MCF 10A (cell line): ENCODE measurements at regions not wholly inside any gene's neighbourhood (a gene's known extent, or its start where the extent isn't known, plus 50 kb on each side); places are given as distances from the start of the nearest gene placed in this dataset.
A peak's percentile ranks its signal among the peaks of the same experiment; 100 is the strongest.

Source experiments
- BruUV-seq: library from RNA; stranded (reverse); fragments of 400-500 nt; replicated peaks from 2 replicates; lab custom pipeline; 2021; lab: Mats Ljungman, UMichigan
- CTCF ChIA-PET: fragments of 300-600 bp; sonication (Branson Sonifier 250); formaldehyde crosslinking; extraction: SDS; loops from one replicate; lab custom pipeline; 2021; ENCODE audit warnings: antibody characterized with exemption, inconsistent platforms; lab: Yijun Ruan, JAX
- POLR2A ChIA-PET: fragments of 300-600, 350-650 bp; sonication (Branson Sonifier 250); formaldehyde crosslinking; extraction: SDS; loops from one replicate; lab custom pipeline; 2020; ENCODE audit warnings: antibody characterized with exemption, inconsistent platforms; lab: Yijun Ruan, JAX
- DNase-seq: peaks from one replicate; pipeline ENCODE4 v3.0.0-alpha.2; 2018; ENCODE audit not compliant: unreplicated experiment
- H3K27ac Mint-ChIP-seq: one replicate; pipeline ENCODE4 v1.8.0; 2022; ENCODE audit warnings: mild to moderate bottlenecking, low read depth, mixed read lengths; ENCODE audit not compliant: unreplicated experiment
- H3K27me3 Mint-ChIP-seq: one replicate; pipeline ENCODE4 v1.8.0; 2022; ENCODE audit warnings: mixed read lengths; ENCODE audit not compliant: insufficient read depth, unreplicated experiment
- H3K36me3 Mint-ChIP-seq: one replicate; pipeline ENCODE4 v1.8.0; 2022; ENCODE audit warnings: mild to moderate bottlenecking, moderate library complexity, mixed read lengths; ENCODE audit not compliant: insufficient read depth, unreplicated experiment
- H3K4me1 Mint-ChIP-seq: one replicate; pipeline ENCODE4 v1.8.0; 2022; ENCODE audit warnings: mixed read lengths; ENCODE audit not compliant: insufficient read depth, unreplicated experiment
- H3K4me3 Mint-ChIP-seq: one replicate; pipeline ENCODE4 v1.8.0; 2022; ENCODE audit warnings: mild to moderate bottlenecking, moderate library complexity, mixed read lengths; ENCODE audit not compliant: unreplicated experiment
- H3K9me3 Mint-ChIP-seq: one replicate; pipeline ENCODE4 v1.8.0; 2022; ENCODE audit warnings: mixed read lengths; ENCODE audit not compliant: unreplicated experiment
- CTCF ChIP-seq: fragments of 200-600 bp; IDR thresholded peaks from one replicate; pipeline ENCODE4 v1.8.0; 2022; ENCODE audit warnings: antibody characterized with exemption, mild to moderate bottlenecking; ENCODE audit not compliant: unreplicated experiment
- intact Hi-C: fragments of 100-400 bp; cut with micrococcal nuclease; formaldehyde crosslinking; loops from 2 replicates; pipeline ENCODE4 v1.14.1; 2022

GRCh38 chr6:112574190-112574589 lies 227.1 kb downstream of the RFPL4B start:
- Mint-ChIP-seq H3K4me1 (no peaks in the 10 kb centered on the region), H3K27me3 (no peaks in the 10 kb centered on the region), H3K4me3 (no peak overlapping the region), H3K36me3 (no peaks in the 10 kb centered on the region), H3K9me3 (no peaks in the 10 kb centered on the region), H3K27ac (no peak overlapping the region)
- no peak for DNase-seq
- intact Hi-C loops, result no loop called here
- no peak for TF ChIP-seq CTCF
- CTCF ChIA-PET, result interaction anchor here (0.7 to 0.9 kb wide), 4 partner anchors 55 to 1370 kb away, joined by 3 to 4 read pairs (median 3); no protein-coding TSS in a partner anchor
- POLR2A ChIA-PET, result interaction anchor here (0.5 kb wide), 1 partner anchor 16 kb away, joined by 3 read pairs; no protein-coding TSS in a partner anchor
- no TSS peak for BruUV-seq

GRCh38 chr6:112575309-112575834 lies 228.2 kb downstream of the RFPL4B start:
- intact Hi-C loops, result no loop called here
- ChIA-PET POLR2A (no interaction called here), CTCF (interaction anchor here (0.6 kb wide), 3 partner anchors 28 to 515 kb away, joined by 3 read pairs; no protein-coding TSS in a partner anchor)
- no peaks in the 10 kb centered on the region for H3K27me3 Mint-ChIP-seq
- BruUV-seq, result no TSS peak
- H3K36me3 Mint-ChIP-seq, result no peaks in the 10 kb centered on the region
- DNase-seq, result no peak
- H3K4me3 Mint-ChIP-seq, result no peak overlapping the region
- H3K4me1 Mint-ChIP-seq, result no peaks in the 10 kb centered on the region
- no peak overlapping the region for H3K27ac Mint-ChIP-seq
- no peak for TF ChIP-seq CTCF
- no peaks in the 10 kb centered on the region for H3K9me3 Mint-ChIP-seq

GRCh38 chr6:112576423-112576822 lies 229.3 kb downstream of the RFPL4B start:
- Mint-ChIP-seq H3K27ac (no peak overlapping the region), H3K36me3 (no peaks in the 10 kb centered on the region)

GRCh38 chr6:112579601-112580000 lies 232.5 kb downstream of the RFPL4B start:
- intact Hi-C loops, result no loop called here
- CTCF ChIA-PET, result no interaction called here

More at GRCh38 chr6:112576423-112576822, 229.3 kb downstream of the RFPL4B start:
- H3K9me3 Mint-ChIP-seq, result no peaks in the 10 kb centered on the region
- POLR2A ChIA-PET, result no interaction called here
- H3K4me1 Mint-ChIP-seq, result no peaks in the 10 kb centered on the region
- intact Hi-C loops, result no loop called here
- no peaks in the 10 kb centered on the region for H3K27me3 Mint-ChIP-seq
- BruUV-seq, result no TSS peak
- CTCF ChIA-PET, result interaction anchor here (0.6 kb wide), 1 partner anchor 127 kb away, joined by 3 read pairs; no protein-coding TSS in a partner anchor
- no peak for DNase-seq
- no peak overlapping the region for H3K4me3 Mint-ChIP-seq
- no peak for TF ChIP-seq CTCF

More at GRCh38 chr6:112579601-112580000, 232.5 kb downstream of the RFPL4B start:
- POLR2A ChIA-PET, result interaction anchor here (1.2 kb wide), 1 partner anchor 9 kb away, joined by 3 read pairs; no protein-coding TSS in a partner anchor
- no peak overlapping the region for H3K4me3 Mint-ChIP-seq
- no peaks in the 10 kb centered on the region for H3K9me3 Mint-ChIP-seq
- no peaks in the 10 kb centered on the region for H3K4me1 Mint-ChIP-seq
- no peak overlapping the region for H3K27ac Mint-ChIP-seq
- no peaks in the 10 kb centered on the region for H3K36me3 Mint-ChIP-seq
- TF ChIP-seq CTCF, result no peak
- no peaks in the 10 kb centered on the region for H3K27me3 Mint-ChIP-seq
- DNase-seq, result peak; percentile 39
- no TSS peak for BruUV-seq
